PFSK-1 (cell line): ENCODE measurements at regions not wholly inside any gene's neighbourhood (a gene's known extent, or its start where the extent isn't known, plus 50 kb on each side); places are given as distances from the start of the nearest gene placed in this dataset.

ENCODE experiments used
- REST ChIP-seq, 2 experiments: IDR thresholded peaks; 2 replicates each; pipeline versions ENCODE4 v1.6.1 to v1.8.0; 2011 to 2012; ENCODE audit warnings: low read depth in 2 of 2, low read length in 2 of 2, control low read depth in 1 of 2, inconsistent platforms in 1 of 2, mild to moderate bottlenecking in 1 of 2, moderate library complexity in 1 of 2; ENCODE audit not compliant: insufficient read depth in 1 of 2
- TAF1 ChIP-seq: IDR thresholded peaks from 2 replicates; pipeline ENCODE4 v1.6.1; 2012; ENCODE audit warnings: low read length, control low read depth, borderline replicate concordance; ENCODE audit not compliant: insufficient read depth

GRCh38 chr10:84087202-84087601, 52.1 kb upstream of the GHITM start:
- TF ChIP-seq REST (IDR thresholded peaks at IDR 0.05; ENCODE audit: insufficient read depth in 1 of 2, low read depth in 2 of 2, low read length in 2 of 2) (no peak), TAF1 (no peak)
